K562 (cell line): ENCODE measurements at regions not wholly inside any gene's neighbourhood (a gene's known extent, or its start where the extent isn't known, plus 50 kb on each side); places are given as distances from the start of the nearest gene placed in this dataset.

Source experiments
- AFF4 ChIP-seq: sonication (generic); formaldehyde crosslinking; IDR thresholded peaks from 2 replicates; pipeline ENCODE4 v1.8.0; 2023; ENCODE audit warnings: mild to moderate bottlenecking, missing genetic modification reagents
- CGGBP1 ChIP-seq: fragments of 250-450 bp; sonication (Bioruptor Pico); IDR thresholded peaks from 2 replicates; pipeline ENCODE4 v1.9.0; 2021; ENCODE audit warnings: mild to moderate bottlenecking
- CREB1 ChIP-seq, 2 experiments: sonication (generic) in 1 of 2; formaldehyde crosslinking in 1 of 2; IDR thresholded peaks; 2 replicates each; pipeline versions ENCODE4 v1.6.1 to v1.8.0; 2012 to 2022; ENCODE audit warnings: inconsistent platforms in 1 of 2, mild to moderate bottlenecking in 1 of 2, missing genetic modification reagents in 1 of 2, moderate library complexity in 1 of 2
- CTBP1 ChIP-seq: fragments of 450-650 bp; IDR thresholded peaks from 2 replicates; pipeline ENCODE4 v1.6.1; 2016; ENCODE audit warnings: borderline replicate concordance
- FOXO4 ChIP-seq: fragments of 450-650 bp; formaldehyde crosslinking; IDR thresholded peaks from 2 replicates; pipeline ENCODE4 v1.4.0; 2020; ENCODE audit warnings: mild to moderate bottlenecking, moderate library complexity
- GTF2F1 ChIP-seq: IDR thresholded peaks from 2 replicates; pipeline ENCODE4 v1.6.1; 2011; ENCODE audit warnings: low read depth, low read length, improper control_type of control experiment
- HDAC6 ChIP-seq: IDR thresholded peaks from 2 replicates; pipeline ENCODE4 v1.6.1; 2012; ENCODE audit warnings: low read depth, mild to moderate bottlenecking, control low read depth, inconsistent platforms, low read length, moderate library complexity
- MEIS2 ChIP-seq: fragments of 450-650 bp; IDR thresholded peaks from 2 replicates; pipeline ENCODE4 v1.6.1; 2014; ENCODE audit warnings: mild to moderate bottlenecking; ENCODE audit not compliant: partially characterized antibody
- MTA1 ChIP-seq: fragments of 450-650 bp; IDR thresholded peaks from 2 replicates; pipeline ENCODE4 v1.6.1; 2017; ENCODE audit warnings: borderline replicate concordance
- NFE2 ChIP-seq: IDR thresholded peaks from 2 replicates; pipeline ENCODE4 v1.6.1; 2014; ENCODE audit warnings: antibody characterized with exemption, low read depth
- NFRKB ChIP-seq: fragments of 450-650 bp; IDR thresholded peaks from 2 replicates; pipeline ENCODE4 v1.6.1; 2016; ENCODE audit warnings: low read depth
- PHF21A ChIP-seq: fragments of 450-650 bp; IDR thresholded peaks from 2 replicates; pipeline ENCODE4 v1.6.1; 2017; ENCODE audit warnings: low read depth, borderline replicate concordance
- RHOXF2B ChIP-seq: fragments of 250-450 bp; sonication (Bioruptor Pico); conservative IDR thresholded peaks from 2 replicates; pipeline ENCODE4 v1.5.1; 2021
- SMARCA5 ChIP-seq: fragments of 450-650 bp; IDR thresholded peaks from 2 replicates; pipeline ENCODE4 v1.6.1; 2016
- SMARCC2 ChIP-seq: fragments of 450-650 bp; IDR thresholded peaks from 2 replicates; pipeline ENCODE4 v1.6.1; 2017; ENCODE audit warnings: antibody characterized with exemption, moderate library complexity, mild to moderate bottlenecking, low read depth
- SREBF2 ChIP-seq: sonication (generic); formaldehyde crosslinking; IDR thresholded peaks from 2 replicates; pipeline ENCODE4 v1.4.0; 2020; ENCODE audit warnings: mild to moderate bottlenecking, missing genetic modification reagents
- TEAD4 ChIP-seq, 2 experiments: sonication (generic) in 1 of 2; formaldehyde crosslinking in 1 of 2; IDR thresholded peaks; 2 replicates each; pipeline versions ENCODE4 v1.6.1 to v1.8.0; 2012 to 2022; ENCODE audit warnings: borderline replicate concordance in 1 of 2, inconsistent platforms in 1 of 2, low read length in 1 of 2, mild to moderate bottlenecking in 1 of 2, missing genetic modification reagents in 1 of 2
- UBTF ChIP-seq, 2 experiments: IDR thresholded peaks; 2 replicates each; pipeline ENCODE4 v1.6.1; 2012; ENCODE audit warnings: improper control_type of control experiment in 2 of 2, low read depth in 2 of 2, low read length in 2 of 2, borderline replicate concordance in 1 of 2
- ZNF316 ChIP-seq: fragments of 450-650 bp; IDR thresholded peaks from 2 replicates; pipeline ENCODE4 v1.6.1; 2016
- ZNF551 ChIP-seq: fragments of 250-450 bp; sonication (Bioruptor Pico); IDR thresholded peaks from 2 replicates; pipeline ENCODE4 v1.5.0; 2021; ENCODE audit warnings: mild to moderate bottlenecking, moderate library complexity

GRCh38 chr6:28709478-28710349, 184.0 kb downstream of the GPX5 start (continued):
- TF ChIP-seq RHOXF2B, result 0 out of 2 replicates have a peak, but pooled peaks have one; percentile 21
- no peak; the same call in 1 of the 2 replicates for TF ChIP-seq AFF4 (CRISPR knock-in tag)
- TF ChIP-seq CREB1 (IDR thresholded peaks at IDR 0.05), result peak; percentile 2; the same call in 1 of the 2 replicates
- TF ChIP-seq CREB1 (CRISPR knock-in tag; IDR thresholded peaks at IDR 0.05), result 0 out of 2 replicates have a peak, but pooled peaks have one; percentile 15
- TF ChIP-seq HDAC6, result no peak
- peak; percentile 7; the same call in 1 of the 2 replicates for TF ChIP-seq FOXO4 (CRISPR knock-in tag)
- TF ChIP-seq TEAD4 (IDR thresholded peaks at IDR 0.05; ENCODE audit: low read length), result peak; percentile 40; the same call in 1 of the 2 replicates
- peak; percentile 83; the same call in 1 of the 2 replicates for TF ChIP-seq TEAD4 (CRISPR knock-in tag; IDR thresholded peaks at IDR 0.05; ENCODE audit: borderline replicate concordance)
- TF ChIP-seq SREBF2, result 0 out of 2 replicates have a peak, but pooled peaks have one; percentile 37
- 0 out of 2 replicates have a peak, but pooled peaks have one; percentile 7 for TF ChIP-seq CTBP1
- TF ChIP-seq ZNF551, result no peak
- TF ChIP-seq ZNF316, result peak; percentile 56
- TF ChIP-seq GTF2F1, result peak; percentile 88
- peak; percentile 80 to 81; a peak in 2 of 4 replicates for TF ChIP-seq UBTF (IDR thresholded peaks at IDR 0.05; ENCODE audit: borderline replicate concordance in 1 of 2, low read depth in 2 of 2, low read length in 2 of 2)
- no peak for TF ChIP-seq PHF21A
- TF ChIP-seq NFRKB, result peak; percentile 95
- no peak for TF ChIP-seq NFE2
- peak; percentile 46 for TF ChIP-seq MEIS2
- TF ChIP-seq SMARCA5, result peak; percentile 67; the same call in 1 of the 2 replicates
- TF ChIP-seq MTA1, result peak; percentile 57; the same call in 1 of the 2 replicates
- TF ChIP-seq SMARCC2, result 0 out of 2 replicates have a peak, but pooled peaks have one; percentile 13
- TF ChIP-seq CGGBP1 (CRISPR knock-in tag), result no peak
